ENCODE measurements at regions not wholly inside any gene's neighbourhood (a gene's known extent, or its start where the extent isn't known, plus 50 kb on each side); places are given as distances from the start of the nearest gene placed in this dataset.

- ChIA-PET POLR2A (no interaction called here), CTCF (no interaction called here)
- Mint-ChIP-seq H3K36me3 (no peaks in the 10 kb centered on the region), H3K27ac (no peak overlapping the region), H3K4me3 (no peak overlapping the region), H3K4me1 (no peaks in the 10 kb centered on the region), H3K9me3 (no peaks in the 10 kb centered on the region), H3K27me3 (peaks cover 4 to 5% of the 10 kb centered on the region in 2 donors)
- no peak overlapping the region for H3K27ac ChIP-seq (ENCODE audit: low read depth, low read length)
- H3K36me3 ChIP-seq (ENCODE audit: insufficient read depth, low read length): no peaks in the 10 kb centered on the region
- H3K27me3 ChIP-seq (ENCODE audit: insufficient read depth, low read length, poor library complexity, severe bottlenecking): no peaks in the 10 kb centered on the region
- H3K4me3 ChIP-seq (ENCODE audit: low read length): no peak overlapping the region
- no peak for DNase-seq
- no peaks in the 10 kb centered on the region for H3K9me3 ChIP-seq (ENCODE audit: low read length)
- H3K4me1 ChIP-seq (ENCODE audit: insufficient read depth, low read length): no peaks in the 10 kb centered on the region
Observed at GRCh38 chr12:76946446-76946845, 67.6 kb upstream of the CSRP2 start.

DNA sequence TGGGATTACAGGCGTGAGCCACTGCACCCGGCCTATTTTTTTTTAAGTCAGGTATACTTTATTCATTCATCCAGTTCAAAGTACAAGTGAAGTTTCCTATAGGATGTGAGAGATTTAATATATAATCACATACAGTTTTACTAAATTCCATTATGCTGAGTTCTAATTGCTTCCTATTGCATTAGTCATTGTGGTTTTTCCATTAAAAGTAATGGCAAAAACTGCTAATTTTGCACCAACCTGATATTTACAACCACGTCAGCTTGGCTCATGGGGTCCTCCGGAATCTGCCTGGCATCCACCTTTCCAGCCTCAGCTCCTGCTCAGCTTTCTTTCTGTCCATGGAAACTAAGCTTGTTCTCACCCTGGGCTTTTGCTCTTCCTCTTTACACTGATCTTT lies 67.0 kb upstream of the CSRP2 start:
- Mint-ChIP-seq H3K9me3 (no peaks in the 10 kb centered on the region), H3K4me1 (no peaks in the 10 kb centered on the region), H3K36me3 (no peaks in the 10 kb centered on the region), H3K27ac (no peak overlapping the region), H3K4me3 (no peak overlapping the region), H3K27me3 (peaks cover 4% of the 10 kb centered on the region in 2 donors)
- Histone ChIP-seq H3K4me3 (ENCODE audit: low read length) (no peak overlapping the region), H3K9me3 (ENCODE audit: low read length) (no peaks in the 10 kb centered on the region), H3K4me1 (ENCODE audit: insufficient read depth, low read length) (no peaks in the 10 kb centered on the region), H3K27ac (ENCODE audit: low read depth, low read length) (no peak overlapping the region), H3K27me3 (ENCODE audit: insufficient read depth, low read length, poor library complexity, severe bottlenecking) (no peaks in the 10 kb centered on the region), H3K36me3 (ENCODE audit: insufficient read depth, low read length) (no peaks in the 10 kb centered on the region)
- DNase-seq: no peak
- ChIA-PET POLR2A (no interaction called here), CTCF (no interaction called here)

DNA sequence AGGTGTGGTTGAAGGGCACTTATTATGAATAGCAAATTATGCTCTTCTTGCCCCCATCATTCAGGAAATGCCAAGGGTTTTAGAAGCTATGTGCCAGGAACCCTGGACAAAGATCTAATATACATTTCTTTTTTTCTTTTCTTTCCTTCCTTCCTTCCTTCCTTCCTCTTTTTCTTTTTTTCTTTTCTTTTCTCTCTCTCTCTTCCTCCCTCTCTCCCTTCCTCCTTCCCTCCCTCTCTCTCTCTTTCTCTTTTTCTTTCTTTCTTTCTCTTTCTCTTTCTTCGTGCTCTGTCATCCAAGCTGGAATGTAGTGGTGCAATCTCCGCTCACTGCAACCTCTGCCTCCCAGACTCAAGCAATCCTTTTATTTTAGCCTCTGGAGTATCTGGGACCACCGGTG lies 66.1 kb upstream of the CSRP2 start:
- Mint-ChIP-seq H3K36me3 (no peaks in the 10 kb centered on the region), H3K27me3 (peaks cover 0 to 4% of the 10 kb centered on the region in 2 donors), H3K4me1 (no peaks in the 10 kb centered on the region), H3K27ac (no peak overlapping the region), H3K9me3 (no peaks in the 10 kb centered on the region), H3K4me3 (no peak overlapping the region)
- Histone ChIP-seq H3K4me1 (ENCODE audit: insufficient read depth, low read length) (no peaks in the 10 kb centered on the region), H3K27me3 (ENCODE audit: insufficient read depth, low read length, poor library complexity, severe bottlenecking) (no peaks in the 10 kb centered on the region), H3K27ac (ENCODE audit: low read depth, low read length) (no peak overlapping the region), H3K4me3 (ENCODE audit: low read length) (no peak overlapping the region), H3K9me3 (ENCODE audit: low read length) (no peaks in the 10 kb centered on the region), H3K36me3 (ENCODE audit: insufficient read depth, low read length) (no peaks in the 10 kb centered on the region)
- no peak for DNase-seq
- POLR2A ChIA-PET: no interaction called here
- CTCF ChIA-PET: no interaction called here

GRCh38 chr12:76943008-76943407 lies 64.2 kb upstream of the CSRP2 start:
- H3K9me3 ChIP-seq (ENCODE audit: low read length): no peaks in the 10 kb centered on the region
- no peak overlapping the region for H3K27ac ChIP-seq (ENCODE audit: low read depth, low read length)
- no peaks in the 10 kb centered on the region for H3K36me3 Mint-ChIP-seq
- H3K4me1 ChIP-seq (ENCODE audit: insufficient read depth, low read length): no peaks in the 10 kb centered on the region
- no peaks in the 10 kb centered on the region for H3K27me3 ChIP-seq (ENCODE audit: insufficient read depth, low read length, poor library complexity, severe bottlenecking)
- H3K4me3 ChIP-seq (ENCODE audit: low read length): no peak overlapping the region
- CTCF ChIA-PET: no interaction called here
- no peaks in the 10 kb centered on the region for H3K36me3 ChIP-seq (ENCODE audit: insufficient read depth, low read length)
- peaks cover 0 to 1% of the 10 kb centered on the region in 2 donors for H3K27me3 Mint-ChIP-seq
- no peaks in the 10 kb centered on the region for H3K9me3 Mint-ChIP-seq
- no peak overlapping the region for H3K27ac Mint-ChIP-seq
- POLR2A ChIA-PET: no interaction called here
- H3K4me1 Mint-ChIP-seq: no peaks in the 10 kb centered on the region
- no peak for DNase-seq
- no peak overlapping the region for H3K4me3 Mint-ChIP-seq

DNA sequence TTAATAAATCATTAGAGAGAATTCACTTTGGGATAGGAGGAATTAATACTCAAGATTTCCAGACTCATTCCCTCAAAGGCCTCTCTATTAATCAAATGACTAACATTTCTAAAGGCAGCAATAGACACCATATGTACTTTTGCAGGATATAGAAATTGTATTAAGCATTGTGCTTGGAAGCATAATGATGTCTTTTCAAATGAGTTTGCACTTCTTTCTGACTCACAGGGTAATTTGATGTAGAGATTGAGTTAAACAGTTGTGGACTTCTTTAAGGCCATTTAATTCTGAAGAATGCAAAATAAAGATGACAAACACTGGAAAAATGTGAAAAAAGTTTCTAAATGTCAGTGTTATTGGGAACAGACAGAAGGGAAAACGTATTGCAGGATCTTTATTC lies 63.4 kb upstream of the CSRP2 start:
- CTCF ChIA-PET: no interaction called here

GRCh38 chr12:76940671-76941445 lies 62.0 kb upstream of the CSRP2 start:
- Mint-ChIP-seq H3K36me3 (no peaks in the 10 kb centered on the region), H3K27ac (no peak overlapping the region), H3K4me3 (no peak overlapping the region), H3K27me3 (peaks cover under 1 to 6% of the 10 kb centered on the region in 2 donors), H3K4me1 (no peaks in the 10 kb centered on the region), H3K9me3 (no peaks in the 10 kb centered on the region)
- H3K9me3 ChIP-seq (ENCODE audit: low read length): no peaks in the 10 kb centered on the region
- H3K36me3 ChIP-seq (ENCODE audit: insufficient read depth, low read length): no peaks in the 10 kb centered on the region
- H3K4me1 ChIP-seq (ENCODE audit: insufficient read depth, low read length): no peaks in the 10 kb centered on the region
- ChIA-PET CTCF (no interaction called here), POLR2A (no interaction called here)
- no peaks in the 10 kb centered on the region for H3K27me3 ChIP-seq (ENCODE audit: insufficient read depth, low read length, poor library complexity, severe bottlenecking)
- H3K27ac ChIP-seq (ENCODE audit: low read depth, low read length): no peak overlapping the region
- no peak overlapping the region for H3K4me3 ChIP-seq (ENCODE audit: low read length)
- no peak for DNase-seq

More for the DNA sequence above, 63.4 kb upstream of the CSRP2 start:
- H3K27ac Mint-ChIP-seq: no peak overlapping the region
- Histone ChIP-seq H3K9me3 (ENCODE audit: low read length) (no peaks in the 10 kb centered on the region), H3K27me3 (ENCODE audit: insufficient read depth, low read length, poor library complexity, severe bottlenecking) (no peaks in the 10 kb centered on the region), H3K36me3 (ENCODE audit: insufficient read depth, low read length) (no peaks in the 10 kb centered on the region), H3K4me1 (ENCODE audit: insufficient read depth, low read length) (no peaks in the 10 kb centered on the region), H3K4me3 (ENCODE audit: low read length) (no peak overlapping the region), H3K27ac (ENCODE audit: low read depth, low read length) (no peak overlapping the region)
- no peaks in the 10 kb centered on the region for H3K4me1 Mint-ChIP-seq
- no peaks in the 10 kb centered on the region for H3K9me3 Mint-ChIP-seq
- no peaks in the 10 kb centered on the region for H3K36me3 Mint-ChIP-seq
- POLR2A ChIA-PET: no interaction called here
- H3K4me3 Mint-ChIP-seq: no peak overlapping the region
- no peak for DNase-seq
- peaks cover 0 to 1% of the 10 kb centered on the region in 2 donors for H3K27me3 Mint-ChIP-seq

GRCh38 chr12:76939701-76940100 lies 60.9 kb upstream of the CSRP2 start:
- Histone ChIP-seq H3K4me1 (ENCODE audit: insufficient read depth, low read length) (no peaks in the 10 kb centered on the region), H3K27ac (ENCODE audit: low read depth, low read length) (no peak overlapping the region), H3K27me3 (ENCODE audit: insufficient read depth, low read length, poor library complexity, severe bottlenecking) (no peaks in the 10 kb centered on the region), H3K36me3 (ENCODE audit: insufficient read depth, low read length) (no peaks in the 10 kb centered on the region), H3K4me3 (ENCODE audit: low read length) (no peak overlapping the region), H3K9me3 (ENCODE audit: low read length) (no peaks in the 10 kb centered on the region)
- no peaks in the 10 kb centered on the region for H3K36me3 Mint-ChIP-seq
- H3K4me3 Mint-ChIP-seq: no peak overlapping the region
- no peak overlapping the region for H3K27ac Mint-ChIP-seq
- ChIA-PET CTCF (no interaction called here), POLR2A (no interaction called here)
- H3K4me1 Mint-ChIP-seq: no peaks in the 10 kb centered on the region
- H3K27me3 Mint-ChIP-seq: peaks cover 5 to 8% of the 10 kb centered on the region in 2 donors
- DNase-seq: no peak
- H3K9me3 Mint-ChIP-seq: no peaks in the 10 kb centered on the region

GRCh38 chr12:76936275-76937193 lies 57.7 kb upstream of the CSRP2 start:
- Histone ChIP-seq H3K36me3 (ENCODE audit: insufficient read depth, low read length) (no peaks in the 10 kb centered on the region), H3K27ac (ENCODE audit: low read depth, low read length) (no peak overlapping the region), H3K4me3 (ENCODE audit: low read length) (no peak overlapping the region), H3K4me1 (ENCODE audit: insufficient read depth, low read length) (no peaks in the 10 kb centered on the region), H3K27me3 (ENCODE audit: insufficient read depth, low read length, poor library complexity, severe bottlenecking) (no peaks in the 10 kb centered on the region), H3K9me3 (ENCODE audit: low read length) (no peaks in the 10 kb centered on the region)
- ChIA-PET CTCF (no interaction called here), POLR2A (no interaction called here)
- DNase-seq: no peak
- Mint-ChIP-seq H3K4me1 (no peaks in the 10 kb centered on the region), H3K9me3 (peaks cover 0 to 4% (median 0%) of the 10 kb centered on the region in 5 donors), H3K36me3 (no peaks in the 10 kb centered on the region), H3K27ac (no peak overlapping the region), H3K4me3 (no peak overlapping the region), H3K27me3 (peaks cover 5 to 8% of the 10 kb centered on the region in 2 donors)

Data from CD8-positive, alpha-beta memory T cell (primary cell).